HG02938 (cell line): ENCODE measurements at regions not wholly inside any gene's neighbourhood (a gene's known extent, or its start where the extent isn't known, plus 50 kb on each side); places are given as distances from the start of the nearest gene placed in this dataset.
"Not testable (repeated sequence)": the region's sequence is repeated elsewhere in the genome, so short reads cannot be mapped to it uniquely, and the experiment has no call there.

Experiments used
- ATAC-seq: cut with Tn5 transposase; IDR thresholded peaks from one replicate; pipeline ENCODE4 v1.9.1; 2021; ENCODE audit warnings: mild to moderate bottlenecking, moderate library complexity; ENCODE audit not compliant: unreplicated experiment

DNA sequence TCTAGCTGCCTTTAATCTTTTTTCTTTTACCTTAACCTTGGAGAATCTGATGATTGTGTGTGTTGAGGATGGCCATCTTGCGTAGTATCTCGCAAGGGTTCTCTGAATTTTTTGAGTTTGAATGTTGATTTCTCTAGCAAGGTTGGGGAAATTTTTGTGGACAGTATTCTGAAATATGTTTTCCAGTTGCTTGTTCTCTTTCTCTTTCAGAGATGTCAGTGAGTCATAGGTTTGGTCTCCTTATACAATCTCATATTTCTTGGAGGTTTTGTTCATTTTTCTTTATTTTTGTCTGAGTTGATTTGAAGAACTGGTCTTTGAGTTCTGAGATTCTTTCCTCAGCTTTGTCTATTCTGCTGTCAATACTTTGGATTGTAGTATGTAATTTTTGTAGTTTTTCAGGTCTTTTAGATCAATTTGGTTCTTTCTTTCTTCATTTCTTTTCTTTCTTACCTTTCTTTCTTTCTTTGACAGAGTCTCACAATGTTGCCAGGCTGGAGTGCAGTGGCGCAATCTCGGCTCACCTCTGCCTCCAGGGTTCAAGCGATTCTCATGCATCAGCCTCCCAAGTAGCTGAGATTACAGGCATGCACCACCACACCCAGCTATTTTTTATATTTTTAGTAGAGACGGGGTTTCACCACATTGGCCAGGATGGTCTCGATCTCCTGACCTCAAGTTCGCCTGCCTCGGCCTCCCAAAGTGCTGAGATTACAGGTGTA is 366.4 kb upstream of the RASGRP1 start:
- ATAC-seq: no peak

DNA sequence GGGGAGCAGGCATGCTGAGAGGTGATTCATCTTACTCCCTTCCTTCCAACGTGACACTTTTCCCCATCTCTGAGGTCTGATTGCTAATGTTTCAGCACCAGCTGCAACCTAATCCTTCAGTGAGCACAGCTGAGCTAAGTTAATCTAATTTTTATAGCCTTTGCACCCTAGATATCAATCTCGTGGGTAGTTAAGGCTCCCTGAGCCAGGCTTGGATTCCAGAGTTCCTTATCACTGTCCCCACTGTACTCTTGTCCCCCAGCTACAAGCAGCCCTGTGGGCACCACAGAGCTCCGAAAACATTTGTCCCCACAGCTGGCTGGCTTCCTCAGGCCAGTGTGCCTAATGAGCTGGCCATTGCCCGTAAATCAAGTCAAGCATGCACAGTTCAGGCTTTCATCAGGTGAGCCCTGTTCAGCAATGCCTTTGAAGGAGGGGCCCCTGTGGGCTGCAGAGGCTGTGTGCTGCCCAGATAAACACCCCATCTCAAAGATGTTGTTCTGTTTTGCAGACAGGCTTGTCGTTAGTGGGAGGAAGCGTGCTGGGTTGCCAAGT is 376.9 kb upstream of the RASGRP1 start:
- no peak for ATAC-seq

DNA sequence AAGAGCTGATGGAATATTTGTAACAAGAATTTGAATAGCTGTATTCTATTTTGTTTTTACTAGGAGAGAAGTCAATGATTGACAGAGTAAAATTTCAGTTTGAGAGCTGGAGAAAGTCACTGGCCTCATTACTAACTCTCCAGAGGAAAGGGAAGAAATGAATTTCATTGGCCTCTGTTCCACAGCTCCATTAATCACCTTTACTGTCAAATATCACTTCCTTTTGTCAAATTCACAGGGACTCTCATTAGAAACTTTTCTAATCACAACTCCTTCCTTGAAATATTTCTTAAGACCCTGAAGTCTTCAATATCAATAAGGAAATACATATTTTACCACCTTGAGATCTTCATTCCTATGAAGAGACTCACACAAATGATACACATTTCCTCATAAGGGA is 379.9 kb upstream of the RASGRP1 start:
- ATAC-seq: no peak

DNA sequence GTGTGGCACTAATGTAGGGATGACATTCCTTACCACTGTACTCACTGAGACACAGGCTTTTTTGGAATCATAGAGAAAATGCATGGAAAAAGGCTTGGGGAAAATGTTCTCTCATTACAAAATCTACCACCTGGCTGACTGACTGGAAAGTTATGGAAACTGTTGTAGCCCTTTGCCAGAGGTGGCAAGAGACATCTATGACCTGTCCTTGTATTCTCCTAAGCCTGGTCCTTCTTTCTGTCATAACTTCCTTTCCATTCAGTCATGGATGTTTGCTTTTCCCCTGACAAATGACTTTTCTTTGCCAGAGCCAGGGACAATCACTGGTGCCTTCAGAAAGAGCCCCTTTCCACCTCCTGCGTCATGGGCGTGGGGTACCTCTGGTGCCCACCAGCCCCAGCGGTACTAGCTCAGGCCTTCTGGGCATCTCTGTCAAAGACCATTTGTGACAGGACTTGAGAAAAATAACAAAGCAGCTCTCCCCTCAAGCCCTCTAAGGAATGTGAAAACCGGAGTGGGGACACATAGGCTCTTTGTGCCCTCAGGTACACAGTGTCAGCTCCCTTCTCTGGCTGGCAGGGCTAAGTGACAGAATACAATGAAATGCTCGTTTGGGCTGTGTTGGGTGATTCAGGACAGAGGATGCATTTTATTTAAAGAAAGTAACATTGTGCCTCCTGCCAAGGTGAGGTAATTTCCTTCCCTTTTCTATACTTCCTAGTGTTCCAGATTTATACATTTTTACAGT is 381.1 kb upstream of the RASGRP1 start:
- no peak for ATAC-seq

DNA sequence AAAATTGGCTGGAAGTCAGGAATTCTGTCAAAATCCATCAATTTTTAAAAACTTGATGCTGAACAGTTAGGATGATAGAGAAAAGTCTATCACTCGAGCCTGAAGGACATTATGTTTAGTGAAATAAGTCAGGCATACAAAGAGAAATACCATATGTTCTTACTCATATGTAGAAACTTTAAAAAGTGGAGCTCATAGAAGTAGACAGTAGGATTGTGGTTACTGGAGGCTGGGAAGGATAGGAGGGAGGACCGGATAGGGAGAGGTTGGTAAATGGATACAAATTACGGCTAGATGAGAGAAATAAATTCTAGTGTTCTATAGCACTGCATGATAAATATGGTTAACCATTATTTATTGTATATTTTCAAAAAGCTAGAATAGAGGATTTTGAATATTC is 389.5 kb upstream of the RASGRP1 start:
- ATAC-seq: no peak

DNA sequence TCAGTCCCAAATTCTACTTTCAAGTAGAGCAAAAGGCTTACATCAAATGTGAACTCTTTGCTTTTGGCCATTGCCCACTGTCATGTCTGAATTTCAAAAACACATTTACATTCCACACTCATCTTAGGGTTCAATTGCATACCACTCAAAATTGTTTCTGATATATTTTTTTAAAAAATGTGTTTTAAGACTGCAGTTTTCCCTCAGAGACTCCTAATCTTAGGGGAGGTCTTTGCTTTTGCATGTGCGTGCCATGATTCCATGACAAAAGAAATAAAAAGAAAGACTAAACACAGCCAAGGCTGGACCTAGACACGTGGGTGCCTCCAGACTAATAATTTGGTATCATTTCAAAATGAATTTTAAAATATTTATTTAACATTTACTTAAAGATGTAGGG is 396.8 kb upstream of the RASGRP1 start:
- ATAC-seq: no peak

DNA sequence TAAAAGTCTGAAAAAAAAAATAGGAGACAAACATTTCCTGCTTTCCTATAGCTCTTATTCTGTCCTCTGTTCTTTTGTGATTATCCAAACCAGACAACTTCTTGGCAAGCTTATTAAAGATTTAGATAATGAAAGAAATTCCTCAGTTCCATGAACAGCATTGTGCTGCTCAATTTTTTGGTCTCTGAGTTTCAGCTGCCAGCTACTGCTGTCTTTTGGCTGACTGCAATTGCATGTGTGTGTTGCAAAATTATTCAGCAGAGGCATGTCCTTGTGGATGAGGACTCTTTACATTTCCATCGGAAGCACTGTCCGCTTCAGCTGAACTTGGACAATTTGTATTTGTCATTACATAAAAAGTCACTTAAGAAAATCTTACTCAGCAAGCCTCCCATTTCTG is 397.3 kb upstream of the RASGRP1 start:
- no peak for ATAC-seq

DNA sequence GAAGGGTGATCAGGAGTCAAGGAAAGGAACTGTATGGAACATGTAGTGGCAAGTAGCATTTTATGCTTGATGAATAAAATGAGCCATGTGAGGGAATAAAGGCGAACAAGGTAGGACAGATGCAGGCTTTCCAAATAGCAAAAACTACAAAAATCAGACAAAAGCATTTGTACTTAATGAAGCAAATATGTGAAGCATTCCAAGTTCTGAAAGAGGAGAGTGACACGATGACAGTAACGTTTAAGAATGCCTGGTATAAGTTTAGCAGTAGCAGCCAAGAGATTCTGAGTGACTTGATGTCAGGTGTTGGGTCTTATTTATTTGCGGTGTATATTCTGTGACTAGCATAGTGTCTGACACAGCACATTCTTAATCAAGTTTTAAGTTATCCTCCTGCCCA is 408.2 kb upstream of the RASGRP1 start:
- no peak for ATAC-seq

DNA sequence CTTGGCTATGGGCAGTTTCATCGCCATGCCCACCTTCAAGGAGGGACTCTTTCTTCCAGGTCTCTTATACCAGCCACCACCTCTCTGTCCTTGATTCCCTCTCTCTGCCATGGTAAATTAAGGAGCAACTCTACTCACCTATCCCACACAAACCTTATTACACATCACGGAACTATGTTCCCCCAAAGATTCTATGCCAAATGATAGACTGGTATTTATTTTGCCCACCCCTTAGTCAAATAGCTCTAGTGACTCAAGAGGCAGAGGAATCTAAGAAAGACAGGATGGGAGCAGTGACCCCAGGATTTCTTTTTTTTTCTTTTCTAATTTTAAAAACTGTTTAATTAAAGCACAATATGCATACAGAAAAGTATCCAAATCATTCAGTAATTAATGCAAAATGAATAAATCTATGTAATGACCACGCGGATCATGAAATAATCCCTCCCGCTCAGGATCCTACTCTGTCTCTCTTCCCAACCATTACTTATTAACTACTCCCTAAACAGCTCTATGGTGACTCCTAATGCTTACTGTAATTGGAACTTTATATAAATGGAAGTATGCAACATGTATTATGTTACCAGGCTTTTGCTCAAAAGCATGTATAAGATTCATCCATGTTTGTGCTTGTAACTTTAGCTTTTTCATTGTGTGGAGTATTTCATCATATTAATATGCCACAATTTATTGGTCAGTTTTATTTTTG is 410.8 kb upstream of the RASGRP1 start:
- no peak for ATAC-seq

DNA sequence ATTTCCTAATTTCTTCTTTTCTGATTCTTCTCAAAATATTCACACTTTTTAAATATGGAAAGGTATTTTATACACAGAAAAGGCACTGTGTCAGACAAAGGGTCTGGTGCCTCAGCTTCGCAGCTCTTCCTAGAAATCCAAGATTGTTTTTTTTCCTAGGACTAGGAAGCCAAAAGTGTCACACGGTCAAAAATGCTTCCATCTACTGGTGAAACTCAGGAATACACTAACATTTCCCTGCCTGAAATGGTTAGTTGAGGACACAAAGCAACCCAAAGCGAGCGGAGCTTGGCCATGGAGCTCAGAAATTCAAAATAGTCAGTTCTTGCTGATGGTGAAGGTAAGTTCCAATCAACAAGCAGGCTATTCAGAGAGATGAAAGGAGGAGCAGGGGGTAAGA is 426.5 kb upstream of the RASGRP1 start:
- no peak for ATAC-seq

DNA sequence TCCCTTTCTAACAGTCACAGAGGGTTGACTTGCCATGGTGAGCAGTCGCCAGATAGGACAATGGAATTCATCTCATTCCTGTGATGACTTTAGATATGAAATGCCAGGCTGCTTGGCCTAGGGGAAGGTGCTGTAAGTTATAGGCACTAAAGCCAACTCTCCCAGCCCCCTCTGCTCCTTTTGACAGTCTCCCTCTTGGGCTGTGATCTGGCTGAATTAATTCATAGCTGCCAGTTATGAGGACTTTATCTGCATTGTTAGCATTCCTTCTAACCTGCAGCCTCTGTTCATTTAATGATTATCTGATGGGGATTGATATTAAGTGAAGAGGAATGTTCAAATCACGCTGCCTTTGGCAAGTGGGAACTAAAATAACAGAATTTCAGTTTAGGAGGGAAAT is 427.1 kb upstream of the RASGRP1 start:
- ATAC-seq: no peak

DNA sequence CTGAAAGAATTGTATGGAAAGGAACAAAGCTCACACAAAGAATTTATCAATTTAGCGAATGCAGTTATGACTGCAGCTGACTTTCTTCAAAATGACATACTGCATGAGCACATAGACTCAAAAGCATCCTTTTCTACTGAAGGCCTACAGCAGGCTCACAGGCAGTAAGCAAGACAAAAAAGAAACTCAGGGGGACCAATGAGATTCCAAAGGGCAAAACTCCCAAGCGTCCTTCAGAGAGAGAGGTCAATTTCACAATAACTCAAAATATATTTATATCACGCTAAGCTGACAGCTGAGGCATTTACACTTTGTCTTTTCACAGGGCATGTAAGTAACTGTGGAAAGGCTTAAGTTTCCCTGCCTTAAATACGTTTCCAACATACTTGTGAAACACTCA is 427.9 kb upstream of the RASGRP1 start:
- ATAC-seq: no peak

DNA sequence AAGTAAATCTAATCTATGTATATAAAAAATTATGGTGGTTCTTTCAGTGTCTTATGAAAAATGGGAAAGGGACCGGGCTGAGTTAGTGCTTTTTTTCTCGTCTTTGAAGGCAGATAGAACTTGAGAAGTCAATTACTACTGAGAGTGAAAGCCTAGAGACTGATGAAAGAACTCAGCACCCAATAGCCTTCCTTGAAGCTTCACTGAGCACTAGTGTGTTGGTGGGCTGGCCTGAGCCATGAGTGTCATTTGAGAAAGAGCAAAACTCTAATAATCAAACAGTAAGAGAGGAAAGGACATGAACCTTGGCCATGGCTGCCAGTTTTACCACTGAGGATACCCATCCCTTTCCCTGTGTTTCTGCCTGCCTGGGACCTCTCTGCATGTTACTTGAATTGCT is 428.3 kb upstream of the RASGRP1 start:
- no peak for ATAC-seq

DNA sequence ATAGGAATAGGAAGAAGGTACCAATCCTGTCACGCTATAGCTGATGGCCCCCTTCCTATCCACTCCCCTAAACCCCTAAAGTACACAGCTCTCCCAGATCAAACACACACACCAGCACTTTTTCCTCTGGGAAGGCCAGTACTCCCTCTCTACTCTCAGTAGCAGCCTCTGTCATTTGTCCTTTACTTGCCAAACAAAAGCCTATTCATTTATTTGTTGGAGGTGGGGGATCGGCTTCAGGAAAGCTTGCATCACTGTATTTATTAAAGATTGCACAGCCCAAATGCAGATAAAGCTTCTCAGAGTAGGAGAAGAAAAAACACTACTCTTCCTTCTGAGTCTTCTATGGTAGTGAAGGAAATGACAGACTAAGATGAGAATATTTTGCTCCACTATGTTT is 429.7 kb upstream of the RASGRP1 start:
- ATAC-seq: no peak

DNA sequence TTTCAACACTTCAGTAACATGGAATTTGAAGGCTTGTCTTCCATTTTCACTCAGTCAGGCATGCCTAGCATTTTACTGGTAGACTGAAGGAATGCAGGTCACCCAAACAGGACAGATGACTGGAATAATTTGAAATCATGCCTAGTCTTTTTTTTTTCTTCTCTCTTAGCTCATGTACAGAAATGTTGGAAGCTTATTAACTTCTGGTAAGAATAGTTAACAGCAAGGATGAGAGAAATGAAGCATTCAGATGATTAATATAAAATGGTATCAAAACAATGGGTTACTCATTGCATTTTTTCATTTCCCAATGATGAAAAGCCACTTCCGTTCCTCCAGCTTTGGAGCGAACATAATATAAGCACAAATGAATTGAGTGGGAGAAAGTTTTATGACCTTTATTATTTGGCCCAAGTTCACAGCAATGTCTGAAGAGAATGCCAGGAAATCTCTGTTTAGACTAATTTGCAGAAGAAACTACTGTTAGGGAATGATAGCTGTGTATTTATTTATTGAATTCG is 431.6 kb upstream of the RASGRP1 start:
- no peak for ATAC-seq

DNA sequence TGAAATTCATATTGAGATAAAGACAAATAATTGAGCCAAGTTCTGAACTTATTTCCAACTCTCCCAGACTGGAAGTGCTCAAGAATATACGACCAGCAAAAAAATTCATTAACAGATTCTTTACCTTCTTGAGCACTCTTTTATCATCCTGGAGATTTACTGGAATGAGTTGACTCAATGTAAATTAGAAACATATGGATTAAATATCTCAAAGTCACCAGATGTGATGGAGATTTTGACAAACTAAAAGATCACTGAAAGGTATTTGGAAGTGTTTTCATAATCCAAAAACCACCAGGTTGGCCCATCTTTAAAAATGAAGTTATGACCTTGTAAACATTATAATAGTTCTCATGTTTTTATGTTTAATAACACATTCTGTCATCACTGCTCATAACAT is 433.2 kb upstream of the RASGRP1 start:
- no peak for ATAC-seq

DNA sequence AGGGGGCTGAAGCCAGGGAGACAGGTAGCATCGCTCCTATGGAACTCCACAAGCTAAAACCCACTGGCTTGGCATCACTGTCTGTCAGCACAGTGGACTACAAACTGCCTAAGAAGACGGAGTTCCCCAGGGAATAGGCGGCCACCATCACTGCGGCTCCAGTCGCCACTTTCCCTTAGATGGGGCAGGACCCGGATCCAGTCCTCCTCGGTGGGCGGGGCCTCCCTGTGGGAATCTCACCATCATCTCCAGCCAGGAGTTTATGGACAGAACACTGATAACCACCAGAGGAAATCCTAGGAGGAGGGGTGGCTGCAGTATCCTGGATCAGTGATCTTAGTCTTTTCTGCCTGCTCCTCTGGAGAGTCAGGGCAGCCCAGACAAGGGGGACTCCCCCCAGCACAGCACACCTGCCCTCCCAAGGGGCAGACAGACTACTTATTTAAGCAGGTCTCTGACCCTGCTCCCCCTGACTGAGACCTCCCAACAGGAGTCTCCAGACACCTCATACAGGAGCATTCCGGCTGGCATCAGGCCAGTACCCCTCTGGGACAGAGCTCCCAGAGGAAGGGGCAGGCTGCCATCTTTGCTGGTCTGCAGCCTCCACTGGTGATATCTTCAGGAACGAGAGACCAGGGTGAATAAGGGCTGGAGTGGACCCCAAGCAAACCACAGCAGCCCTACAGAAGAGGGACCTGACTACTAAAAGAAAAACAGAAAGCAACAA is 435.6 kb upstream of the RASGRP1 start:
- no peak for ATAC-seq

DNA sequence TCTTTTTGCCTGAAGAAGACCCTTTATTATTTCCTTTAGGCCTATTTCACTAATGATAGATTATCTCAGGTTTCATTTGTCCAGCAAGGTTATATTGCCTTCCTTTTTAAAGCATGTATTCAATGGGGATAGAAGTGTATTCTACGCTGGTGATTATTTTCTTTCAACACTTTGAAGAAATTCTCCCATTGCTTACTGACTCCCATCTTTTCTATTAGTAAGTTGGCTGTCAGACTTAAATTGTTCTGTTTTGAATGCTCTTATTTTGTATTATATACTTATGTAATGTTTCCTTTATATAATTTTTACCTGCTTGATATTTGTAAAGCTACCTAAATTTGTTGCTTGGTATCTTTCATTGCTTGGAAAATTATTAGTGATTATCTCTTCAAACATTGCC is 445.1 kb upstream of the RASGRP1 start:
- ATAC-seq: no peak

DNA sequence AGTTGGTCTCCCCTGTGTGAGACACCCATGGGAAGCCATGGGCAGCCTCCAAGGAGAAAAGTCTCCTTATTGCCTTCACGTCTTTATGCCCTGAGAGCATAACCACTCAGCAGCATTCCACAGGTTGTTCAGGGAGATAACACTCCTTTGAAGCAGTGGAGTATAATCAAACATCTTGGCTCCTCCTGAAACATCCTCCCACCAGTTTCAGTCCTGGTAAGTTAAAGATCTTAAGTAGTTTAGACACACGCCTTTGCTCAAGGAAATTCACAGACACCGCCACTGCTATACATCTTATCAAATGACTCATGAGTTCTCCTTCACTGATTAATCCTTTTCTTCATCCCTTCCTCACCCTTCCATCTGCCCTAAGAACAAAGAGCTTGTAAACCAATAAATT is 446.5 kb upstream of the RASGRP1 start:
- ATAC-seq: not testable (repeated sequence)

DNA sequence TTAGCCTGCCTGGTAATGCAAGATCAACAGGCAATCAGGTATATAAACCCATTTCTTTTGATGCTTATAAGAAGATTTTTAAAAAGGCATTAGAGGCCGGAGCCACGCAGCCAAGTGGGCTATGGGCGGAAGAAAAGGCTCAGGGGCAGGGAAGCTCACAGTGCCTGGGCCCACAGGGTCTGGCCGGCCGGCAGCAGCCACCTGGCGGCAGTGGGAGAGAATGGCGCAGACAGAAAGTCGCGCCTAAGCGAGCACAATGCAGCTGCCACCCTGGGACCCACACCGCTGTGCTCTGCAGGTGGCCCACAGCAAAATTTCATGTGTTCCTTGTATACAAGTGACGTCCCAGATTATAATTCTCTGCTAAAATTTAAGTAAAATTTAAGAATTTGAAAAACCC is 448.6 kb upstream of the RASGRP1 start:
- no peak for ATAC-seq

DNA sequence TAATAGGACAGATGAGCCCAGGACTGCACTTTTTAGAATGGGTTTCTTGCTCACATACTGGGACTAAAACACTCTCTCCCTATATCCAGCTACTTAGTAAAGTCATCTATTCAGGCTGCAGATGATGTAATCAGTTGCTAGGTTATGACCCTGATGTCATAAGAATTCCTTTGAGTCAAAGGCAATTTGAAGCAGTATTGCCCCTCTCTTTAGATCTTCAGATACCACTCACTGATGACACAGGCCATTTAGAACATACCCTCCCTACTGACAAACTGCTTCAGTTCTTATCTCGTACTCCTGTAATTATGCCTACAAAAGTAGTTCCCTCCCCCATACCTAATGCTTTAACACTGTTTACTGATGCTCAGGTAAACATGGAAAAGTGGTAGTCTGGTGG is 450.1 kb upstream of the RASGRP1 start:
- no peak for ATAC-seq
